Activated CD8-positive, alpha-beta memory T cell treated with anti-CD3 and anti-CD28 coated beads, Interleukin-2, amount 10 ng/mL, durations not matched to agents 7 days and 5 days (primary cell): ENCODE measurements at regions not wholly inside any gene's neighbourhood (a gene's known extent, or its start where the extent isn't known, plus 50 kb on each side); places are given as distances from the start of the nearest gene placed in this dataset.
"Not testable (repeated sequence)": the region's sequence is repeated elsewhere in the genome, so short reads cannot be mapped to it uniquely, and the experiment has no call there.

Experiments used
- ATAC-seq: fragments of 150-1000 bp; cut with Tn5 transposase; one replicate; pipeline ENCODE4 v1.10.0; 2021; ENCODE audit warnings: moderate library complexity
- CTCF ChIA-PET: fragments of 350-600 bp; sonication (Branson Sonifier 250); formaldehyde crosslinking; loops from one replicate; lab custom pipeline; 2021; ENCODE audit warnings: antibody characterized with exemption; lab: Charles Lee
- DNase-seq: peaks from one replicate; pipeline ENCODE4 v3.0.0-alpha.2; 2020
- H3K27ac Mint-ChIP-seq: one replicate; pipeline ENCODE4 v1.8.0; 2021; ENCODE audit warnings: mild to moderate bottlenecking, mixed read lengths
- H3K27me3 Mint-ChIP-seq: one replicate; pipeline ENCODE4 v1.8.0; 2021; ENCODE audit warnings: mixed read lengths
- H3K36me3 Mint-ChIP-seq: one replicate; pipeline ENCODE4 v1.8.0; 2021; ENCODE audit warnings: mild to moderate bottlenecking, mixed read lengths
- H3K4me1 Mint-ChIP-seq: one replicate; pipeline ENCODE4 v1.8.0; 2021; ENCODE audit warnings: mixed read lengths
- H3K4me3 Mint-ChIP-seq: one replicate; pipeline ENCODE4 v1.8.0; 2021; ENCODE audit warnings: mild to moderate bottlenecking, moderate library complexity, mixed read lengths
- H3K9me3 Mint-ChIP-seq: one replicate; pipeline ENCODE4 v1.8.0; 2022; ENCODE audit warnings: low read depth, mixed read lengths

- Mint-ChIP-seq H3K4me3 (no peak overlapping the region), H3K27ac (no peak overlapping the region), H3K9me3 (no peaks in the 10 kb centered on the region), H3K27me3 (peaks cover 7% of the 10 kb centered on the region), H3K36me3 (no peaks in the 10 kb centered on the region), H3K4me1 (no peaks in the 10 kb centered on the region)
- DNase-seq (no peak), ATAC-seq (no peak)
- CTCF ChIA-PET = interaction anchor here (1.1 kb wide), 1 partner anchor 230 kb away, joined by 3 read pairs; no protein-coding TSS in a partner anchor
Measured at GRCh38 chr20:57826666-57827287, 117.0 kb upstream of the PMEPA1 start.

GRCh38 chr20:57824909-57825308, 115.1 kb upstream of the PMEPA1 start:
- ATAC-seq = no peak
- Mint-ChIP-seq H3K4me3 (no peak overlapping the region), H3K4me1 (no peaks in the 10 kb centered on the region), H3K27ac (no peak overlapping the region), H3K9me3 (no peaks in the 10 kb centered on the region), H3K36me3 (no peaks in the 10 kb centered on the region), H3K27me3 (peaks cover 10% of the 10 kb centered on the region)
- CTCF ChIA-PET = no interaction called here
- no peak for DNase-seq

GRCh38 chr20:57821935-57822334, 112.1 kb upstream of the PMEPA1 start:
- no peaks in the 10 kb centered on the region for H3K9me3 Mint-ChIP-seq
- CTCF ChIA-PET = no interaction called here

GRCh38 chr20:57819691-57820380, 110.0 kb upstream of the PMEPA1 start:
- no peaks in the 10 kb centered on the region for H3K4me1 Mint-ChIP-seq
- no peak overlapping the region for H3K4me3 Mint-ChIP-seq
- no peaks in the 10 kb centered on the region for H3K9me3 Mint-ChIP-seq
- no peak overlapping the region for H3K27ac Mint-ChIP-seq
- peaks cover 25% of the 10 kb centered on the region for H3K27me3 Mint-ChIP-seq
- CTCF ChIA-PET = no interaction called here
- no peak for DNase-seq
- no peak for ATAC-seq
- H3K36me3 Mint-ChIP-seq = no peaks in the 10 kb centered on the region

More at GRCh38 chr20:57821935-57822334, 112.1 kb upstream of the PMEPA1 start:
- H3K4me3 Mint-ChIP-seq = no peak overlapping the region
- DNase-seq (no peak), ATAC-seq (no peak)
- no peaks in the 10 kb centered on the region for H3K36me3 Mint-ChIP-seq
- H3K27me3 Mint-ChIP-seq = peaks cover 23% of the 10 kb centered on the region
- H3K27ac Mint-ChIP-seq = no peak overlapping the region
- no peaks in the 10 kb centered on the region for H3K4me1 Mint-ChIP-seq

- Mint-ChIP-seq H3K4me3 (no peak overlapping the region), H3K27me3 (peaks cover 26% of the 10 kb centered on the region), H3K36me3 (no peaks in the 10 kb centered on the region), H3K4me1 (no peaks in the 10 kb centered on the region), H3K9me3 (no peaks in the 10 kb centered on the region), H3K27ac (no peak overlapping the region)
- no peak for DNase-seq
- CTCF ChIA-PET = no interaction called here
- ATAC-seq = no peak
Measured at GRCh38 chr20:57819291-57819690, 109.5 kb upstream of the PMEPA1 start.

GRCh38 chr20:57818418-57819181, 108.8 kb upstream of the PMEPA1 start:
- CTCF ChIA-PET = no interaction called here
- Mint-ChIP-seq H3K36me3 (no peaks in the 10 kb centered on the region), H3K27ac (no peak overlapping the region), H3K4me3 (no peak overlapping the region), H3K27me3 (peaks cover 23% of the 10 kb centered on the region), H3K9me3 (no peaks in the 10 kb centered on the region), H3K4me1 (no peaks in the 10 kb centered on the region)
- DNase-seq (no peak), ATAC-seq (no peak)

- peaks cover 23% of the 10 kb centered on the region for H3K27me3 Mint-ChIP-seq
- H3K27ac Mint-ChIP-seq = no peak overlapping the region
- H3K9me3 Mint-ChIP-seq = no peaks in the 10 kb centered on the region
- H3K4me3 Mint-ChIP-seq = no peak overlapping the region
- CTCF ChIA-PET = no interaction called here
- H3K36me3 Mint-ChIP-seq = no peaks in the 10 kb centered on the region
- no peaks in the 10 kb centered on the region for H3K4me1 Mint-ChIP-seq
- DNase-seq (no peak), ATAC-seq (no peak)
Measured at GRCh38 chr20:57815405-57815804, 105.6 kb upstream of the PMEPA1 start.

GRCh38 chr20:57814529-57814928, 104.7 kb upstream of the PMEPA1 start:
- H3K36me3 Mint-ChIP-seq = no peaks in the 10 kb centered on the region
- DNase-seq (no peak), ATAC-seq (no peak)
- H3K4me1 Mint-ChIP-seq = no peaks in the 10 kb centered on the region
- no peak overlapping the region for H3K27ac Mint-ChIP-seq
- H3K4me3 Mint-ChIP-seq = no peak overlapping the region
- no peaks in the 10 kb centered on the region for H3K9me3 Mint-ChIP-seq
- CTCF ChIA-PET = no interaction called here
- H3K27me3 Mint-ChIP-seq = peaks cover 23% of the 10 kb centered on the region

- CTCF ChIA-PET = no interaction called here
- Mint-ChIP-seq H3K27ac (no peak overlapping the region), H3K9me3 (no peaks in the 10 kb centered on the region), H3K36me3 (no peaks in the 10 kb centered on the region), H3K4me1 (no peaks in the 10 kb centered on the region), H3K4me3 (no peak overlapping the region), H3K27me3 (peaks cover 22% of the 10 kb centered on the region)
- DNase-seq (no peak), ATAC-seq (no peak)
Measured at GRCh38 chr20:57813509-57814269, 103.9 kb upstream of the PMEPA1 start.

- H3K9me3 Mint-ChIP-seq, H3K27ac Mint-ChIP-seq, H3K4me3 Mint-ChIP-seq, ATAC-seq, DNase-seq, H3K4me1 Mint-ChIP-seq, CTCF ChIA-PET, H3K36me3 Mint-ChIP-seq: not testable (repeated sequence)
- H3K27me3 Mint-ChIP-seq = peaks cover 16% of the 10 kb centered on the region
Measured at GRCh38 chr20:57812632-57813031, 102.8 kb upstream of the PMEPA1 start.

GRCh38 chr20:57811374-57812020, 101.7 kb upstream of the PMEPA1 start:
- Mint-ChIP-seq H3K4me3 (no peak overlapping the region), H3K27ac (no peak overlapping the region), H3K4me1 (no peaks in the 10 kb centered on the region), H3K36me3 (no peaks in the 10 kb centered on the region), H3K9me3 (no peaks in the 10 kb centered on the region), H3K27me3 (peaks cover 12% of the 10 kb centered on the region)
- CTCF ChIA-PET = no interaction called here
- ATAC-seq (no peak), DNase-seq (no peak)

GRCh38 chr20:57810511-57811373, 100.9 kb upstream of the PMEPA1 start:
- Mint-ChIP-seq H3K27ac (no peak overlapping the region), H3K4me3 (no peak overlapping the region), H3K36me3 (no peaks in the 10 kb centered on the region), H3K27me3 (peaks cover 10% of the 10 kb centered on the region), H3K9me3 (no peaks in the 10 kb centered on the region), H3K4me1 (no peaks in the 10 kb centered on the region)
- DNase-seq (no peak), ATAC-seq (no peak)
- CTCF ChIA-PET = interaction anchor here (0.7 kb wide), 1 partner anchor 49 kb away, joined by 3 read pairs; no protein-coding TSS in a partner anchor
